GM12878 (cell line): ENCODE measurements at regions not wholly inside any gene's neighbourhood (a gene's known extent, or its start where the extent isn't known, plus 50 kb on each side); places are given as distances from the start of the nearest gene placed in this dataset.

Experiments
- ATAC-seq: fragments of 200-7000 bp; cut with Tn5 transposase; 3 replicates; pipeline ENCODE4 v1.9.1; 2020; ENCODE audit warnings: mild to moderate bottlenecking, moderate library complexity
- BruUV-seq: library from RNA; stranded (reverse); fragments of 400-500 nt; replicated peaks from 2 replicates; lab custom pipeline; 2021; lab: Mats Ljungman, UMichigan
- CTCF ChIA-PET: fragments of 300-600 bp; sonication (Branson Sonifier 250); formaldehyde crosslinking; extraction: SDS; loops from one replicate; lab custom pipeline; 2021; ENCODE audit warnings: inconsistent platforms; lab: Yijun Ruan, JAX
- POLR2A ChIA-PET: fragments of 350-600 bp; formaldehyde crosslinking; extraction: SDS; loops from one replicate; lab custom pipeline; 2021; ENCODE audit warnings: inconsistent platforms; lab: Charles Lee
- RAD21 ChIA-PET: fragments of 300-600 bp; sonication (Branson Sonifier 250); formaldehyde crosslinking; loops from one replicate; lab custom pipeline; 2023; ENCODE audit warnings: antibody characterized with exemption; ENCODE audit not compliant: unreplicated experiment; lab: Charles Lee
- SMC1A ChIA-PET: fragments of 300-600 bp; sonication (Branson Sonifier 250); formaldehyde crosslinking; loops from one replicate; lab custom pipeline; 2023; ENCODE audit not compliant: unreplicated experiment, uncharacterized antibody; lab: Charles Lee
- DNase-seq: peaks from one replicate; pipeline ENCODE4 v3.0.0-alpha.2; 2011; ENCODE audit warnings: low read depth, low spot score
- FAIRE-seq: peaks from 3 replicates; lab custom pipeline; 2011; peaks lifted over from hg19 to GRCh38; lab: Jason Lieb, UNC
- H2AFZ ChIP-seq: 2 replicates; pipeline ENCODE4 v1.6.0; 2011; ENCODE audit warnings: low read depth, low read length, control low read depth; ENCODE audit not compliant: control insufficient read depth
- H3K27ac ChIP-seq: 2 replicates; pipeline ENCODE4 v1.5.1; 2011; ENCODE audit warnings: control low read depth; ENCODE audit not compliant: control insufficient read depth, insufficient read depth
- H3K27me3 ChIP-seq, 2 experiments: replicated peaks in 1 of 2; 2 replicates each; pipeline versions ENCODE4 v1.6.0 to v1.6.1; 2011; ENCODE audit warnings: low read length in 1 of 2; ENCODE audit not compliant: control insufficient read depth in 2 of 2, insufficient read depth in 2 of 2
- H3K36me3 ChIP-seq, 2 experiments: 2 replicates each; pipeline ENCODE4 v1.5.1; 2011; ENCODE audit warnings: low read length in 1 of 2; ENCODE audit not compliant: control insufficient read depth in 2 of 2, insufficient read depth in 2 of 2
- H3K4me1 ChIP-seq: 2 replicates; pipeline ENCODE4 v1.6.1; 2011; ENCODE audit warnings: mild to moderate bottlenecking, low read length, moderate library complexity, mixed read lengths; ENCODE audit not compliant: control insufficient read depth, insufficient read depth
- H3K4me2 ChIP-seq: 2 replicates; pipeline ENCODE4 v1.6.0; 2011; ENCODE audit warnings: control low read depth; ENCODE audit not compliant: control insufficient read depth, insufficient read depth
- H3K4me3 ChIP-seq: fragments of 200-600 bp; sonication (generic); 2 replicates; pipeline ENCODE4 v1.5.1; 2016
- H3K79me2 ChIP-seq: 2 replicates; pipeline ENCODE4 v1.6.0; 2011; ENCODE audit warnings: low read length; ENCODE audit not compliant: control insufficient read depth, insufficient read depth
- H3K9ac ChIP-seq: 2 replicates; pipeline ENCODE4 v1.8.0; 2011; ENCODE audit warnings: low read length, control low read depth, mixed read lengths; ENCODE audit not compliant: control insufficient read depth, insufficient read depth
- H3K9me3 ChIP-seq: replicated peaks from 3 replicates; pipeline ENCODE4 v1.5.1; 2011; ENCODE audit warnings: mild to moderate bottlenecking, low read length; ENCODE audit not compliant: control insufficient read depth, insufficient read depth
- H4K20me1 ChIP-seq: 2 replicates; pipeline ENCODE4 v1.6.0; 2011; ENCODE audit not compliant: control insufficient read depth, insufficient read depth
- CEBPB ChIP-seq, 2 experiments: fragments of 150-350 bp in 1 of 2; IDR thresholded peaks; 2 replicates each; pipeline ENCODE4 v1.6.1; 2012 to 2014; ENCODE audit warnings: low read depth in 2 of 2, low read length in 2 of 2, borderline replicate concordance in 1 of 2, inconsistent platforms in 1 of 2
- EED ChIP-seq: sonication (generic); IDR thresholded peaks from 2 replicates; pipeline ENCODE4 v1.6.1; 2016; ENCODE audit warnings: antibody characterized with exemption, low read depth
- LARP7 ChIP-seq: fragments of 450-650 bp; IDR thresholded peaks from 2 replicates; pipeline ENCODE4 v1.6.1; 2017; ENCODE audit warnings: mild to moderate bottlenecking
- MYB ChIP-seq: fragments of 150-350 bp; IDR thresholded peaks from 2 replicates; pipeline ENCODE4 v1.6.1; 2014; ENCODE audit warnings: mild to moderate bottlenecking, low read depth, low read length, borderline replicate concordance
- NFYA ChIP-seq: IDR thresholded peaks from 2 replicates; pipeline ENCODE4 v1.6.1; 2011; ENCODE audit warnings: low read depth, mild to moderate bottlenecking, low read length, improper control_type of control experiment, borderline replicate concordance
- PAX5 ChIP-seq: IDR thresholded peaks from 2 replicates; pipeline ENCODE4 v1.6.1; 2011; ENCODE audit warnings: low read depth, low read length, borderline replicate concordance
- RUNX3 ChIP-seq: IDR thresholded peaks from 2 replicates; pipeline ENCODE4 v1.6.1; 2012; ENCODE audit warnings: low read length, inconsistent platforms
- SRF ChIP-seq, 2 experiments: IDR thresholded peaks; 2 replicates each; pipeline ENCODE4 v1.6.1; 2011; ENCODE audit warnings: low read depth in 2 of 2, low read length in 2 of 2, mild to moderate bottlenecking in 1 of 2, moderate library complexity in 1 of 2
- TBL1XR1 ChIP-seq: IDR thresholded peaks from 2 replicates; pipeline ENCODE4 v1.6.1; 2012; ENCODE audit warnings: low read depth, low read length, improper control_type of control experiment
- ZNF384 ChIP-seq: IDR thresholded peaks from 2 replicates; pipeline ENCODE4 v1.6.1; 2012; ENCODE audit warnings: low read depth, mild to moderate bottlenecking, low read length, improper control_type of control experiment, borderline replicate concordance
- ZNF622 ChIP-seq: fragments of 450-650 bp; IDR thresholded peaks from 2 replicates; pipeline ENCODE4 v1.6.1; 2017; ENCODE audit warnings: mild to moderate bottlenecking, inconsistent platforms
- ZSCAN29 ChIP-seq: fragments of 450-650 bp; IDR thresholded peaks from 2 replicates; pipeline ENCODE4 v1.6.1; 2017; ENCODE audit warnings: mild to moderate bottlenecking, moderate library complexity
- WGBS: methylation state at CpG from one replicate; pipeline ENCODE4 v1.1.6; 2016; ENCODE audit warnings: low lambda C conversion rate; ENCODE audit not compliant: insufficient replicate concordance, insufficient coverage; ENCODE audit errors: missing lambda C conversion rate; 5-methylcytosine and 5-hydroxymethylcytosine counted together
- in situ Hi-C: fragments of 300-500 bp; cut with MboI; formaldehyde crosslinking; loops from 9 replicates; pipeline ENCODE4 v1.14.3; 2018; ENCODE audit warnings: mixed read lengths
- intact Hi-C: fragments of 100-400 bp; cut with micrococcal nuclease; formaldehyde crosslinking; loops from one replicate; pipeline ENCODE4 v1.14.2; 2022; ENCODE audit not compliant: unreplicated experiment
- TF ChIP-seq, protein P1 (sequence below): fragments of 450-650 bp; IDR thresholded peaks from 2 replicates; pipeline ENCODE4 v1.6.1; 2018; ENCODE audit warnings: mild to moderate bottlenecking, low read depth, moderate library complexity; ENCODE audit not compliant: partially characterized antibody
- TF ChIP-seq, protein P2 (sequence below): fragments of 150-350 bp; IDR thresholded peaks from 2 replicates; pipeline ENCODE4 v1.6.1; 2016; ENCODE audit warnings: low read depth, low read length

DNA sequence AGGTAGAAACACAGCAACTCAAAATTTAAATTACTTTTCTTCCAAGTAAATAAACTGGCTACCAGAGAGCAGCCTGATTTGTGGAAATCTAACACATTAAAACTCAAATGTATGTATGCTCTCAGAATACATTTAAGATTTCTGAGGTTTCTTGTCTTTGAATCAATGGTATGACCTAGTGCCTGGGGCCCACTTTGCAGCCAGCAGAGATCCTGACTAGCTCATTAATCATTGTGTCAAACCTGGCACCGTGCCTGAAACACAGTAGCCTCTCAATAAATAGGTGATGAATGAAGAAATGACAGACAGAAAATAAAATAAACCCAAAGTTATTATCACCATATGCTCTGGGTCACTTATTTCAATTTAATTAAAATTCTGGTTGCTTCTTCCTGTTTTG, 176.2 kb upstream of the FAT3 start:
- intact Hi-C loops (no loop called here), in situ Hi-C loops (no loop called here)
- no peak overlapping the region for H3K4me2 ChIP-seq
- ChIA-PET CTCF (no interaction called here), POLR2A (no interaction called here), RAD21 (no interaction called here), SMC1A (no interaction called here)
- no peaks in the 10 kb centered on the region for H3K79me2 ChIP-seq
- BruUV-seq: no TSS peak
- H3K27ac ChIP-seq: no peak overlapping the region
- FAIRE-seq: no peak
- H3K9me3 ChIP-seq: no peaks in the 10 kb centered on the region
- H3K27me3 ChIP-seq: no peaks in the 10 kb centered on the region
- no peak overlapping the region for H3K9ac ChIP-seq
- DNase-seq: no peak
- H3K36me3 ChIP-seq: no peaks in the 10 kb centered on the region
- no peak for TF ChIP-seq RUNX3
- TF ChIP-seq, protein P1, sequence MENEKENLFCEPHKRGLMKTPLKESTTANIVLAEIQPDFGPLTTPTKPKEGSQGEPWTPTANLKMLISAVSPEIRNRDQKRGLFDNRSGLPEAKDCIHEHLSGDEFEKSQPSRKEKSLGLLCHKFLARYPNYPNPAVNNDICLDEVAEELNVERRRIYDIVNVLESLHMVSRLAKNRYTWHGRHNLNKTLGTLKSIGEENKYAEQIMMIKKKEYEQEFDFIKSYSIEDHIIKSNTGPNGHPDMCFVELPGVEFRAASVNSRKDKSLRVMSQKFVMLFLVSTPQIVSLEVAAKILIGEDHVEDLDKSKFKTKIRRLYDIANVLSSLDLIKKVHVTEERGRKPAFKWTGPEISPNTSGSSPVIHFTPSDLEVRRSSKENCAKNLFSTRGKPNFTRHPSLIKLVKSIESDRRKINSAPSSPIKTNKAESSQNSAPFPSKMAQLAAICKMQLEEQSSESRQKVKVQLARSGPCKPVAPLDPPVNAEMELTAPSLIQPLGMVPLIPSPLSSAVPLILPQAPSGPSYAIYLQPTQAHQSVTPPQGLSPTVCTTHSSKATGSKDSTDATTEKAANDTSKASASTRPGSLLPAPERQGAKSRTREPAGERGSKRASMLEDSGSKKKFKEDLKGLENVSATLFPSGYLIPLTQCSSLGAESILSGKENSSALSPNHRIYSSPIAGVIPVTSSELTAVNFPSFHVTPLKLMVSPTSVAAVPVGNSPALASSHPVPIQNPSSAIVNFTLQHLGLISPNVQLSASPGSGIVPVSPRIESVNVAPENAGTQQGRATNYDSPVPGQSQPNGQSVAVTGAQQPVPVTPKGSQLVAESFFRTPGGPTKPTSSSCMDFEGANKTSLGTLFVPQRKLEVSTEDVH: no peak
- H4K20me1 ChIP-seq: no peaks in the 10 kb centered on the region
- H2AFZ ChIP-seq: no peak overlapping the region
- ATAC-seq: no peak
- WGBS: 0% methylated on average over 1 of the region's 1 CpG
- H3K4me3 ChIP-seq: no peak overlapping the region
- no peaks in the 10 kb centered on the region for H3K4me1 ChIP-seq

DNA sequence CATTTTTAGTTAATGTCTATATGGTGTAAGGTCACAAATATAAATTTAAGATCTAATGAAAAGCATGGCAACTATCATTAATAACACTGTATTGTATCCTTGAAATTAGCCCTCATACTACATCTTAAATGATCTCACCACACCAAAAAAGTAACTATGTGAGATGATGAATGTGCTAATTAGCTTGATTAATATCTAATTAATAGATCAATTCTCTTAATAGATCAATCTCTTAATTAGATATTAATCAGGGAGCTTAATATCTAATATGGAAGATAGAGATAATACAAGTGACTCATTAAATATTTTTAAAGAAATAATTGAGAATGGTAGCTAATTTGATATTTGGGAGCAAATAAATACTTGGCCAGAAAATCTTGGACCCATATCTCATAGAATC, 178.5 kb upstream of the FAT3 start:
- FAIRE-seq (no peak), ATAC-seq (no peak), DNase-seq (no peak)
- no peaks in the 10 kb centered on the region for H4K20me1 ChIP-seq
- no peak overlapping the region for H3K4me2 ChIP-seq
- no peak overlapping the region for H2AFZ ChIP-seq
- no peak overlapping the region for H3K9ac ChIP-seq
- BruUV-seq: no TSS peak
- intact Hi-C loops (no loop called here), in situ Hi-C loops (no loop called here)
- SMC1A ChIA-PET: interaction anchor here (1.0 to 1.2 kb wide), 2 partner anchors 8 to 20 kb away, joined by 3 to 4 read pairs; no protein-coding TSS in a partner anchor
- no peaks in the 10 kb centered on the region for H3K4me1 ChIP-seq
- RAD21 ChIA-PET: no interaction called here
- no peaks in the 10 kb centered on the region for H3K79me2 ChIP-seq
- H3K4me3 ChIP-seq: no peak overlapping the region
- no peaks in the 10 kb centered on the region for H3K9me3 ChIP-seq
- POLR2A ChIA-PET: no interaction called here
- CTCF ChIA-PET: no interaction called here
- no peaks in the 10 kb centered on the region for H3K36me3 ChIP-seq
- H3K27me3 ChIP-seq: no peaks in the 10 kb centered on the region
- no peak overlapping the region for H3K27ac ChIP-seq
- TF ChIP-seq ZSCAN29: no peak
- TF ChIP-seq LARP7: no peak
- TF ChIP-seq ZNF384: no peak
- TF ChIP-seq NFYA: no peak
- TF ChIP-seq SRF (IDR thresholded peaks at IDR 0.05; ENCODE audit: low read depth in 2 of 2, low read length in 2 of 2): no peak
- no peak for TF ChIP-seq ZNF622
- TF ChIP-seq, protein P2, sequence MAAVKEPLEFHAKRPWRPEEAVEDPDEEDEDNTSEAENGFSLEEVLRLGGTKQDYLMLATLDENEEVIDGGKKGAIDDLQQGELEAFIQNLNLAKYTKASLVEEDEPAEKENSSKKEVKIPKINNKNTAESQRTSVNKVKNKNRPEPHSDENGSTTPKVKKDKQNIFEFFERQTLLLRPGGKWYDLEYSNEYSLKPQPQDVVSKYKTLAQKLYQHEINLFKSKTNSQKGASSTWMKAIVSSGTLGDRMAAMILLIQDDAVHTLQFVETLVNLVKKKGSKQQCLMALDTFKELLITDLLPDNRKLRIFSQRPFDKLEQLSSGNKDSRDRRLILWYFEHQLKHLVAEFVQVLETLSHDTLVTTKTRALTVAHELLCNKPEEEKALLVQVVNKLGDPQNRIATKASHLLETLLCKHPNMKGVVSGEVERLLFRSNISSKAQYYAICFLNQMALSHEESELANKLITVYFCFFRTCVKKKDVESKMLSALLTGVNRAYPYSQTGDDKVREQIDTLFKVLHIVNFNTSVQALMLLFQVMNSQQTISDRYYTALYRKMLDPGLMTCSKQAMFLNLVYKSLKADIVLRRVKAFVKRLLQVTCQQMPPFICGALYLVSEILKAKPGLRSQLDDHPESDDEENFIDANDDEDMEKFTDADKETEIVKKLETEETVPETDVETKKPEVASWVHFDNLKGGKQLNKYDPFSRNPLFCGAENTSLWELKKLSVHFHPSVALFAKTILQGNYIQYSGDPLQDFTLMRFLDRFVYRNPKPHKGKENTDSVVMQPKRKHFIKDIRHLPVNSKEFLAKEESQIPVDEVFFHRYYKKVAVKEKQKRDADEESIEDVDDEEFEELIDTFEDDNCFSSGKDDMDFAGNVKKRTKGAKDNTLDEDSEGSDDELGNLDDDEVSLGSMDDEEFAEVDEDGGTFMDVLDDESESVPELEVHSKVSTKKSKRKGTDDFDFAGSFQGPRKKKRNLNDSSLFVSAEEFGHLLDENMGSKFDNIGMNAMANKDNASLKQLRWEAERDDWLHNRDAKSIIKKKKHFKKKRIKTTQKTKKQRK: no peak
- TF ChIP-seq EED: no peak
- no peak for TF ChIP-seq TBL1XR1
- no peak for TF ChIP-seq CEBPB (IDR thresholded peaks at IDR 0.05; ENCODE audit: borderline replicate concordance in 1 of 2, low read depth in 2 of 2, low read length in 2 of 2)
- TF ChIP-seq PAX5: no peak
- TF ChIP-seq MYB: no peak
